ENCODE measurements at regions not wholly inside any gene's neighbourhood (a gene's known extent, or its start where the extent isn't known, plus 50 kb on each side); places are given as distances from the start of the nearest gene placed in this dataset.

GRCh38 chr12:19988948-19989347 lies 379.4 kb upstream of the PDE3A start:
- TF ChIP-seq CTCF (IDR thresholded peaks at IDR 0.05; ENCODE audit: low read depth, low read length, missing control alignments), result no peak
- DNase-seq (ENCODE audit: extremely low read depth, low read depth), result no peak
- H3K4me3 ChIP-seq (replicated peaks; ENCODE audit: low read depth, low read length), result no peak overlapping the region

DNA sequence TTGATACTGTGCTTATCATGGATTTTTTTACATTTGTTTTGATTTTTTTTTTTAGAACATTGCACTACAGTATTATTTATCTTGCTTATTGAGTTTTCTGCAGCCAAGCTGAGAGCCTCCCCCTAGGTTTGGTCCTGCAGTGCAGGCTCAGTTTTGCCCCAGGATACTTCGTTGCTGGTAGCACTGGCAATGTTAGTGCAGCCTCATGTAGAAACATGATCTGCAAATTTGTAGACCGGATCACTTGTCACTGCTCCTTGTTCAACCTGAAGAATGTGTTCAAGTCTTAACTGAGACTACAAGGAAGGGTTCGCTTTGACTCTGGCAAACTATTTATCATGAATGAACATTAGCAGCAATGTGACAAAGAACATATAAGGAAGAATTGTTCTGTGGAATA lies 377.2 kb upstream of the PDE3A start:
- no peak for DNase-seq (ENCODE audit: extremely low read depth, low read depth)
- H3K4me3 ChIP-seq (replicated peaks; ENCODE audit: low read depth, low read length), result no peak overlapping the region
- TF ChIP-seq CTCF (IDR thresholded peaks at IDR 0.05; ENCODE audit: low read depth, low read length, missing control alignments), result no peak

- no peak overlapping the region for H3K4me3 ChIP-seq (replicated peaks; ENCODE audit: low read depth, low read length)
- TF ChIP-seq CTCF (IDR thresholded peaks at IDR 0.05; ENCODE audit: low read depth, low read length, missing control alignments), result no peak
- no peak for DNase-seq (ENCODE audit: extremely low read depth, low read depth)
Observed at GRCh38 chr12:19992311-19992710, 376.0 kb upstream of the PDE3A start.

DNA sequence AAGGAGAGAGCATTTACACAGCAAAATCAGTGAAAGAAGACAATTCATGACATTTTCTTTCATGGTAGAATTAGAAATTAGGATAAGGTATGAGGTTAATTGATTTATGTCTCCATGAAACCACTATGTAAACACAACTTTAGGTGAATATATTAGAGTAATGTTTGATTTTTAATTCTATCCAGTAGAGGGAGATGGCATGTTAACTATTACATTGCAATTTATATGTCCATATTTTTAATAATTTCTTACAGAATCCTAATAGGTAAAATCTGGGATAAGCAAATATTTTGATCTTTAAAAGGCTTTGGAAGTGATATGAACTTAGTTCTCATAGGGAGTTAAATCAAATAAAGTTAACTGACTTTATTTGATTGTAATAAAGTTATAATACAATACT lies 373.4 kb upstream of the PDE3A start:
- H3K4me3 ChIP-seq (replicated peaks; ENCODE audit: low read depth, low read length), result no peak overlapping the region
- DNase-seq (ENCODE audit: extremely low read depth, low read depth), result no peak
- no peak for TF ChIP-seq CTCF (IDR thresholded peaks at IDR 0.05; ENCODE audit: low read depth, low read length, missing control alignments)

DNA sequence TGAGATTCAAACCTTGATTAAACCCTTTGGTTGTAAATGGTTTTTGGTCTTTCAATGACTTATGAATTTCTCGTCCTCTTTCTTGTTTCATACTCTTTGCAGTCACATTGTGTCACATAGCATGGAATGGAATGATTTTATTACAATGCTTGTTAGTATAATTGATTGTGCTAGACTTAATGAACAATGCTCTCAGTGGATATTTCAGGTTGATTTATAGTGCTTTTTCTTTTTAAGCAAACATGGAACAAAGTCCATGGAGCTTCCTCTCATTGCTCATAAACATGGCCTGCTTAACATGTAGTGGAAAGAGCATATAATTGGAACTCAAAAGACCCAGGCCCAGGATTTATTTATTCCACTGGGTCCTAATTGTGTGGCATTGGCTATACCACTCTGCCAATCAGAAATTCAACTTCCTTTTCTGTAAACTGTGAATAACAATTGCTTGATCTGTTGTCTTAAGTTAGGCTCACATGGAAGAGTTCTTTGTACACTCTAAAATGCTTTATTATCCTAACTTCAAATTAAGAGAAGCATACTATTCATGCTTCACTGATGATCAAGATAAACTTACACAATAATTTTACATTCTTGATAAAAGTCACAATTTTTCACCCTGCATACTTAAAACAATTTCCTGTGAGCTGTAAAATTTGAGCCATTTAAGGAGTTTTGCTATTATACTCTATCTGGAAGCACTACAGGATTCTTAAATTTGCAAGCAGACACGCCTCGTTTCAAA lies 370.5 kb upstream of the PDE3A start:
- no peak for TF ChIP-seq CTCF (IDR thresholded peaks at IDR 0.05; ENCODE audit: low read depth, low read length, missing control alignments)
- DNase-seq (ENCODE audit: extremely low read depth, low read depth), result no peak

GRCh38 chr12:19998411-19998810 lies 369.9 kb upstream of the PDE3A start:
- H3K4me3 ChIP-seq (replicated peaks; ENCODE audit: low read depth, low read length), result no peak overlapping the region
- TF ChIP-seq CTCF (IDR thresholded peaks at IDR 0.05; ENCODE audit: low read depth, low read length, missing control alignments), result no peak
- DNase-seq (ENCODE audit: extremely low read depth, low read depth), result no peak

More for the DNA sequence above, 370.5 kb upstream of the PDE3A start:
- no peak overlapping the region for H3K4me3 ChIP-seq (replicated peaks; ENCODE audit: low read depth, low read length)

Measured in HFF-Myc (cell line).